Suprapubic skin (tissue), 4 donors: ENCODE measurements at regions not wholly inside any gene's neighbourhood (a gene's known extent, or its start where the extent isn't known, plus 50 kb on each side); places are given as distances from the start of the nearest gene placed in this dataset.

Experiments
- DNase-seq, 2 donors: peaks; one replicate each; pipeline ENCODE4 v3.0.0-alpha.2; 2019; ENCODE audit warnings: low spot score in 2 of 2
- H3K27ac ChIP-seq: fragments of 200-600 bp; sonication (generic); one replicate; pipeline ENCODE4 v1.5.1; 2019
- H3K27me3 ChIP-seq: fragments of 200-600 bp; sonication (generic); one replicate; pipeline ENCODE4 v1.5.1; 2019
- H3K36me3 ChIP-seq: fragments of 200-600 bp; sonication (generic); one replicate; pipeline ENCODE4 v1.5.1; 2019
- H3K4me1 ChIP-seq: fragments of 200-600 bp; sonication (generic); one replicate; pipeline ENCODE4 v1.5.1; 2019
- H3K4me3 ChIP-seq: fragments of 200-600 bp; sonication (generic); one replicate; pipeline ENCODE4 v1.5.1; 2019; ENCODE audit warnings: mild to moderate bottlenecking
- H3K9me3 ChIP-seq: fragments of 200-600 bp; sonication (generic); one replicate; pipeline ENCODE4 v1.5.1; 2019
- EP300 ChIP-seq: sonication (generic); formaldehyde crosslinking; IDR thresholded peaks from one replicate; pipeline ENCODE4 v1.6.1; 2017; ENCODE audit warnings: antibody characterized with exemption
- POLR2A ChIP-seq, 2 donors: fragments of 450-650 bp; IDR thresholded peaks; one replicate each; pipeline ENCODE4 v1.6.1; 2017; ENCODE audit warnings: antibody characterized with exemption in 2 of 2, mild to moderate bottlenecking in 2 of 2, moderate library complexity in 2 of 2
- POLR2AphosphoS5 ChIP-seq, 3 donors: sonication (generic); formaldehyde crosslinking; IDR thresholded peaks; one replicate each; pipeline ENCODE4 v1.6.1; 2017; ENCODE audit warnings: antibody characterized with exemption in 3 of 3
- WGBS: methylation state at CpG from one replicate; pipeline ENCODE4 v1.1.5; 2018; 5-methylcytosine and 5-hydroxymethylcytosine counted together
- TF ChIP-seq, protein P1 (sequence below), 2 donors: fragments of 200-600 bp in 1 of 2; fragments of 450-650 bp in 1 of 2; sonication (generic) in 1 of 2; IDR thresholded peaks; one replicate each; pipeline ENCODE4 v1.5.1; 2016 to 2019; ENCODE audit warnings: antibody characterized with exemption in 2 of 2, mild to moderate bottlenecking in 1 of 2, moderate library complexity in 1 of 2

DNA sequence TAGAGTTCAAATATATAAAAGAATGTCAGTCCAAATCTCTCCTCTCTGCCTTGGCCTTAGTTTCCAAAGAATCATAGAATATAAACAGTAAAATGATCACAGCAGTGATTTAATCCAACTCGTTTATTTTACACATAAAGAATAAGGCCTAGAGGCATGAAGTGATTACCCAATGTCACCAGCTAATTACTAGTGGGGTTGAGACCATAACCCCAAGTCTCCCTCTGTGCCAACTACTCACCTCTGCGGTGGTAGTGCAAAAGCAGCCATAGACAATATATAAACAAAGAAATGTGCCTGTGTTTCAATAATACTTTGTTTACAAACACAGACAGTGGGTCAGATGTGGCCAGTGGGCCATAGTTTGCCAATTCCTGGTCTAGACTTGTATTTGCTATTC, 96.6 kb upstream of the FAT3 start:
- Histone ChIP-seq H3K9me3 (no peaks in the 10 kb centered on the region), H3K27me3 (no peaks in the 10 kb centered on the region), H3K4me3 (no peak overlapping the region), H3K36me3 (no peaks in the 10 kb centered on the region), H3K4me1 (no peaks in the 10 kb centered on the region), H3K27ac (no peak overlapping the region)
- no peak for DNase-seq
- TF ChIP-seq POLR2AphosphoS5 (IDR thresholded peaks at IDR 0.05) (no peak), EP300 (no peak), POLR2A (IDR thresholded peaks at IDR 0.05) (no peak)
- TF ChIP-seq, protein P1, sequence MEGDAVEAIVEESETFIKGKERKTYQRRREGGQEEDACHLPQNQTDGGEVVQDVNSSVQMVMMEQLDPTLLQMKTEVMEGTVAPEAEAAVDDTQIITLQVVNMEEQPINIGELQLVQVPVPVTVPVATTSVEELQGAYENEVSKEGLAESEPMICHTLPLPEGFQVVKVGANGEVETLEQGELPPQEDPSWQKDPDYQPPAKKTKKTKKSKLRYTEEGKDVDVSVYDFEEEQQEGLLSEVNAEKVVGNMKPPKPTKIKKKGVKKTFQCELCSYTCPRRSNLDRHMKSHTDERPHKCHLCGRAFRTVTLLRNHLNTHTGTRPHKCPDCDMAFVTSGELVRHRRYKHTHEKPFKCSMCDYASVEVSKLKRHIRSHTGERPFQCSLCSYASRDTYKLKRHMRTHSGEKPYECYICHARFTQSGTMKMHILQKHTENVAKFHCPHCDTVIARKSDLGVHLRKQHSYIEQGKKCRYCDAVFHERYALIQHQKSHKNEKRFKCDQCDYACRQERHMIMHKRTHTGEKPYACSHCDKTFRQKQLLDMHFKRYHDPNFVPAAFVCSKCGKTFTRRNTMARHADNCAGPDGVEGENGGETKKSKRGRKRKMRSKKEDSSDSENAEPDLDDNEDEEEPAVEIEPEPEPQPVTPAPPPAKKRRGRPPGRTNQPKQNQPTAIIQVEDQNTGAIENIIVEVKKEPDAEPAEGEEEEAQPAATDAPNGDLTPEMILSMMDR (IDR thresholded peaks at IDR 0.05), result no peak
- WGBS, result 45% methylated on average over 2 of the region's 2 CpGs

DNA sequence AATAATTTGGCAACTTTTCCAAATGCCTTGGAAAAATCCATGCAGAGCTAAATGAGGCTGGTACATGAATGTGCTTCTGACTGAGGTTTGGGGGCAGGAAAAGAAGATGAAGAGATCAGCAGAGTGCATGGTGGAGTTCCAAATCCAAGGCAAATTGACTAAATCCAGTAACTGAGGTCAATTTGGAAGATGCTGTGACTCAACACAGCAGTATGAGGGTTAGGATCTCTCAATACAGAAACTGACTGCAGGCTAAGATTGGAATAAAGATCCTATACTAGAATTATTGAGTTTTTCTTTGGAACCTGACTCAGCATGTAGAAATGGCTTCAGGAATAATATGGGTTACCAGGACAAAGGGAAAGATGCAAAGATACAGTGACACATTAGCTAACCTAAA, 99.3 kb upstream of the FAT3 start:
- Histone ChIP-seq H3K4me3 (no peak overlapping the region), H3K9me3 (peaks cover 8% of the 10 kb centered on the region), H3K27me3 (no peaks in the 10 kb centered on the region), H3K27ac (no peak overlapping the region), H3K36me3 (no peaks in the 10 kb centered on the region), H3K4me1 (no peaks in the 10 kb centered on the region)
- TF ChIP-seq POLR2A (IDR thresholded peaks at IDR 0.05) (no peak), EP300 (no peak), POLR2AphosphoS5 (IDR thresholded peaks at IDR 0.05) (no peak)
- TF ChIP-seq, protein P1 (IDR thresholded peaks at IDR 0.05), result no peak
- DNase-seq, result no peak

DNA sequence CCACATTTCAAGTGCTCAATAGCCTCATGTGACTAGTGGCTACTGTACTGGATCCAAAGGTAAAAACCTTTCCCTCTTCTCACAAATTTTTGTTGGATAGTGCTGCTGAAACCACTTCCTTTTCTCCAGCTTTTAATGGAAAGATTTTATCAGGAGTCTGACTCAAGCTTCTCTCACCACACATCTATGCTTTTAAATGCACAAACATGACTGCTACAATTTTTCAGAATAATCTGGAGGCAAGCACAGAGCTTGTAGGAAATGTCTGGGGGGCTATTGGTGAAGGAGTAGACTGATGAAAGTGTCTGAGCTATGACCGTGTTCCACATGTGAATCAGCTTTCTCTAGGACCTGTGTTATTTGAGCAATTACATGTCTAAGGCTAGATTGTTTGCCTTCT, 101.1 kb upstream of the FAT3 start:
- Histone ChIP-seq H3K27me3 (no peaks in the 10 kb centered on the region), H3K4me1 (no peaks in the 10 kb centered on the region), H3K9me3 (peaks cover 8% of the 10 kb centered on the region), H3K36me3 (no peaks in the 10 kb centered on the region), H3K27ac (no peak overlapping the region), H3K4me3 (no peak overlapping the region)
- TF ChIP-seq, protein P1 (IDR thresholded peaks at IDR 0.05), result no peak
- TF ChIP-seq EP300 (no peak), POLR2AphosphoS5 (IDR thresholded peaks at IDR 0.05) (no peak), POLR2A (IDR thresholded peaks at IDR 0.05) (no peak)
- DNase-seq, result no peak
- WGBS, result 59% methylated on average over 1 of the region's 1 CpG

DNA sequence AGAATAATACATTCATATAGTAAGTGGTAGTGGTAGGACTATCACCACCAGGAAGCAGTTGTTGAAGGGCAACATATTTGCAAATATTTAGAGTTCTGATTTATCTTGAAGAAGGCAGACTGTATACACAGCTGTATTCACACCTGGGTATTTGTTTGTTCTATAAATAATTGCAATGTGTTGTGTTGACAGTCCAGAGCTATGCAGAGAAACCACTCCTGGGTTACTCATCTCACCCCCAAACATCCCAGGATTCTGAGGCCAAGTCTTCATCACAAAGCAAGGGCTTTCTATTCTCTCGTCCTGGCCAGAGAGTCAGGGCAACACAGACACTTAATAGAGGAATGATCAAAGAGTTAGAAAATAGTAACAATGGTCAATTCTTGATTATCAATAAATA, 102.1 kb upstream of the FAT3 start:
- Histone ChIP-seq H3K4me3 (no peak overlapping the region), H3K9me3 (peaks cover 8% of the 10 kb centered on the region), H3K27ac (no peak overlapping the region), H3K27me3 (no peaks in the 10 kb centered on the region), H3K36me3 (no peaks in the 10 kb centered on the region), H3K4me1 (no peaks in the 10 kb centered on the region)
- WGBS, result 54% methylated on average over 1 of the region's 1 CpG
- DNase-seq, result no peak
- no peak for TF ChIP-seq POLR2AphosphoS5 (IDR thresholded peaks at IDR 0.05)

DNA sequence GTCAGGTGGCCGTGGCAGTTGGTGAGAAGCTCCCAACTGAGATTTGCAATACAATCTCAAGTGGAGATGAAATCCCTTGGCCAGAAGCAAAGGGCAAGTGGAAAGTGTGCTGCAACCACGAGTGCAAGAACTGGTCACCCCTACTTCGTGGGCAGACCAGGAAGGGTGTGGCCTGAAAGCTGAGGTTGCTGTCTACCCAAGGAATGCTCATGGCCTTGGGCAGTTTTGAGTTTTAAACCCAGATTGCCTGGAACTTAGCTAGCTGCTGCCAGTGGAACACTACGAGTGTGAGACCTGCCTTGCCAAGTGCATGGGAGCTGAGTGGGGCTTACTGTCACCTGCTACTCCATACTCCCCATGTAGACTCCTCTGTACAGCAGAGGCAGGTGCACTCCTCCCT, 113.3 kb upstream of the FAT3 start:
- H3K36me3 ChIP-seq, result no peaks in the 10 kb centered on the region
- DNase-seq, result no peak
- H3K27ac ChIP-seq, result no peak overlapping the region
- 52% methylated on average over 4 of the region's 4 CpGs for WGBS
- no peaks in the 10 kb centered on the region for H3K4me1 ChIP-seq
- TF ChIP-seq, protein P1 (IDR thresholded peaks at IDR 0.05), result no peak
- TF ChIP-seq POLR2AphosphoS5 (IDR thresholded peaks at IDR 0.05) (no peak), POLR2A (IDR thresholded peaks at IDR 0.05) (no peak), EP300 (no peak)
- H3K27me3 ChIP-seq, result no peaks in the 10 kb centered on the region
- no peak overlapping the region for H3K4me3 ChIP-seq
- H3K9me3 ChIP-seq, result no peaks in the 10 kb centered on the region

DNA sequence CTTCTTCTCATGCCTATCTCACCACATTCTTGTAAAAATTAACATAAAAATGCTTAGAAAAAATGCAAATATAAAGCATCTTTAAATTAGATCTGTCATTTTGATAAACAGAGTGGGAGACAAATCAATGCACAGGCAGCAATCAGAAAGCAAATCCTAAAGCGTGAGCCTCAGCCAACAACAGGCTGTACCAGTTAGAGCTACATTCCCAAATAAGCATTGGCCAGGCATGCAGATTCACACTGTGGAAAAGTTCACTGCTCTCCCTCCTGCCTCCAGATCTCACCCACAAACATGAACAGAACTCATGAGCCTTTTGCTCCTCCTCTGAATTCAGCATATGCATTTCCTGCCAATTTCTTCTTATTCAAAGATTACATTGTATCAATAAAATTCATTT, 115.2 kb upstream of the FAT3 start:
- TF ChIP-seq EP300 (no peak), POLR2A (IDR thresholded peaks at IDR 0.05) (no peak), POLR2AphosphoS5 (IDR thresholded peaks at IDR 0.05) (no peak)
- TF ChIP-seq, protein P1 (IDR thresholded peaks at IDR 0.05), result no peak
- WGBS, result 12% methylated on average over 1 of the region's 1 CpG
- no peak for DNase-seq

More for the DNA sequence above, 115.2 kb upstream of the FAT3 start:
- H3K4me1 ChIP-seq, result no peaks in the 10 kb centered on the region
- H3K27ac ChIP-seq, result no peak overlapping the region
- no peaks in the 10 kb centered on the region for H3K27me3 ChIP-seq
- no peaks in the 10 kb centered on the region for H3K36me3 ChIP-seq
- no peak overlapping the region for H3K4me3 ChIP-seq
- H3K9me3 ChIP-seq, result no peaks in the 10 kb centered on the region
